GM13977 (cell line): ENCODE measurements at regions not wholly inside any gene's neighbourhood (a gene's known extent, or its start where the extent isn't known, plus 50 kb on each side); places are given as distances from the start of the nearest gene placed in this dataset.

Experiments used
- DNase-seq: peaks from one replicate; pipeline ENCODE4 v3.0.0; 2012; ENCODE audit warnings: low spot score
- CTCF ChIP-seq: IDR thresholded peaks from 2 replicates; pipeline ENCODE4 v1.5.1; 2012; ENCODE audit warnings: mild to moderate bottlenecking, control low read depth; ENCODE audit not compliant: insufficient read depth; ENCODE audit errors: extremely low read depth, missing control alignments
- in situ Hi-C: fragments of 300-500 bp; cut with MboI; formaldehyde crosslinking; loops from one replicate; pipeline ENCODE4 v1.12.0; 2022; ENCODE audit warnings: low sequenced_read_pairs, low pct_unique_long_range_greater_than_20kb, mixed read lengths, inconsistent platforms; ENCODE audit not compliant: unreplicated experiment

- in situ Hi-C loops = no loop called here
- TF ChIP-seq CTCF = no peak
- DNase-seq = no peak
Observed at GRCh38 chr6:94511502-94512088, 1065.7 kb upstream of the MANEA start.

DNA sequence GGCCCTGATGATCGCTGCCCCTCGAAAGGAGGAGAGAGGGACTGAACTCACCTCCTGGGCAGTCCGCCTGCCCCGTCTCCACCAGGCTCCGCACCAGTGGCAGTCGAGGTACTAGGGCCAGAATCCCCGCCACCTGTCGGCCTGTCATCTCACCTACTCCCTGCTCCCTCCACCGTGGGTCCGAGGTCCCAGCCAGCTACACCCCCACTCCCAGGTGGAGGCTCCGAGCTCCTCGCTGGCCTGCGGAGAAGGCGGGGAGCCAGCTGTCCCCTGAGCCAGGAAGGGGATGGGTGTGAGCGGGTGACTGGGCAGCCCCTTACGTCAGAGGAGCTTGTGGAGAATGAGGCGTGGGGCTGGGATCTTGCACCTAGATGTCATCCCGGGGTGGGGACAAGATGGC lies 1066.5 kb upstream of the MANEA start:
- in situ Hi-C loops = no loop called here
- no peak for TF ChIP-seq CTCF
- DNase-seq = no peak

DNA sequence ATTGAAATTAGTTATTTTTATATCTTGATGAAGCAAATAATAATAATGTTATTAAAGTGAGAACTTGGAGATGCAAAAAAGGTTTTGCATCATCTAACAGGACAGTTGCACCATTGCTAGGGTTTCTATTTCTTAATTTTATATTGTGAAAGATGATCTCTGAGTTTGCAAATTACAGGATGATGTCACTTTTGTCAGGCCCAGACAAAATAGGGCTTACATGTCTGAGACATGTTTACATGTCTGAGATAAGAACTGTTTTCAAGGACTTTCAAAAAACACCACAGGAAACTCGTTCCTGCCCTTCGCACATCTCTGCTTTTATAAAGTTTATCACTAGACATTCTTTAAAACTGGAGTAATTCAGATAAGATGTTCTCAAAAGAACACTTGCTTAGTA lies 1075.8 kb upstream of the MANEA start:
- TF ChIP-seq CTCF = no peak
- in situ Hi-C loops = no loop called here
- DNase-seq = no peak

- DNase-seq = no peak
- no peak for TF ChIP-seq CTCF
- in situ Hi-C loops = no loop called here
Observed at GRCh38 chr6:94498099-94498498, 1078.7 kb upstream of the EPHA7 start.

GRCh38 chr6:94494500-94494899 lies 1075.1 kb upstream of the EPHA7 start:
- no peak for DNase-seq

DNA sequence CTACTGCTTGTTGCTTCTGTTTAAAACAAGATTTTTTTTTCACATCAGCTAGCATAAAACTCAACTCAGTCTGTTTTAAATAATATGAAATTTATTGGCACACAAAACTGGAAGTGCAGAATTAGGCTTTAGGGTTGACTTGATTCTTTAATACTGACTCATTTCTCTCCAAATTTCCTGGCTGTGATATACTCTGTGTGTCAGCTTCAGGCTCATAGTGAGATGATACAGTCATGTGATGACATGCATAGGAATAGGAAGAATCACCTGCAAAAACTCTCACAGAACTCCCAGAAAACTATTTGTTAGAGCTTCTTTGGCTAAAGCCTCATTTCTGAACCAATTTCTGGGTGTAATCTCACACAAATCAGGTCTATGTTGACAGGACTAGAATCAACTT lies 1068.0 kb upstream of the EPHA7 start:
- DNase-seq = no peak
- TF ChIP-seq CTCF = no peak
- in situ Hi-C loops = no loop called here

More at GRCh38 chr6:94494500-94494899, 1075.1 kb upstream of the EPHA7 start:
- TF ChIP-seq CTCF = no peak
- in situ Hi-C loops = no loop called here
